Endothelial cell of umbilical vein (primary cell): ENCODE measurements at regions not wholly inside any gene's neighbourhood (a gene's known extent, or its start where the extent isn't known, plus 50 kb on each side); places are given as distances from the start of the nearest gene placed in this dataset.

Experiments used
- CTCF ChIP-seq, 2 donors: IDR thresholded peaks; 1 replicate in 1 of 2; 2 replicates in 1 of 2; pipeline ENCODE4 v1.5.1; 2011; ENCODE audit warnings: low read length in 2 of 2, mild to moderate bottlenecking in 2 of 2, moderate library complexity in 2 of 2, control low read depth in 1 of 2, inconsistent platforms in 1 of 2, low read depth in 1 of 2; ENCODE audit not compliant: insufficient read depth in 1 of 2; ENCODE audit errors: extremely low read depth in 1 of 2
- EZH2 ChIP-seq: IDR thresholded peaks from 2 replicates; pipeline ENCODE4 v1.6.1; 2012; ENCODE audit warnings: borderline replicate concordance, low read depth, mild to moderate bottlenecking, moderate library complexity, low read length, inconsistent platforms; ENCODE audit not compliant: severe bottlenecking
- MYC ChIP-seq: IDR thresholded peaks from one replicate; pipeline ENCODE4 v1.6.1; 2011; ENCODE audit warnings: mild to moderate bottlenecking, low read depth, low read length
- POLR2A ChIP-seq: IDR thresholded peaks from 2 replicates; pipeline ENCODE4 v1.6.1; 2012; ENCODE audit warnings: low read depth, mild to moderate bottlenecking, control low read depth, low read length

- TF ChIP-seq CTCF (IDR thresholded peaks at IDR 0.05; ENCODE audit: extremely low read depth in 1 of 2, insufficient read depth in 1 of 2, low read depth in 1 of 2, low read length in 2 of 2) (no peak), POLR2A (no peak), MYC (no peak), EZH2 (no peak)
Measured at GRCh38 chr5:84961903-84962302, 577.2 kb upstream of the EDIL3 start.
